ENCODE measurements at regions not wholly inside any gene's neighbourhood (a gene's known extent, or its start where the extent isn't known, plus 50 kb on each side); places are given as distances from the start of the nearest gene placed in this dataset.

DNA sequence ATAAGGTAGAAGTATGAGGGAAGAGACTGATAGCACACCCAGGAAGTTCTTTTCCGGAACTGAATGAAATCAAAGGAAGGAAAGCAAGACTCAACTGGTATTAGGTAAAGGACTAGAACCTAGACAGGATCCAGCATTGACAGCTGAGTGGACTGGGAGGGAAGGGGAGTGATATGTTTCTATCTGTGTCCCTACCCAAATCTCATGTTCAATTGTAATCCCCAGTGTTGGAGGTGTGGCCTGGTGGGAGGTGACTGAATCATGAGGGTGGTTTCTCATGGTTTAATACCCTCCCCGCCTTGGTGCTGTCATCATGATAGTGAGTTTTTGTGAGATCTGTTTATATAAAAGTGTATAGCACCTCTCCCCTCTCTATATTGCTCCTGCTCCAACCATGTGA lies 415.9 kb upstream of the KCNMB2 start:
- no peaks in the 10 kb centered on the region for H4K20me1 ChIP-seq (replicated peaks in 1 of 2; ENCODE audit: control insufficient read depth in 1 of 2, insufficient read depth in 2 of 2, low read length in 2 of 2)
- no peaks in the 10 kb centered on the region for H3K9me3 ChIP-seq (ENCODE audit: insufficient read depth in 2 of 2, low read depth in 1 of 2, low read length in 1 of 2)
- H2BK12ac ChIP-seq (ENCODE audit: low read depth, low read length), result no peak overlapping the region
- no peak overlapping the region for H4K8ac ChIP-seq (ENCODE audit: extremely low read depth, insufficient read depth, low read length)
- H2BK15ac ChIP-seq (ENCODE audit: low read length), result no peak overlapping the region
- H3K27me3 ChIP-seq (replicated peaks in 1 of 4; ENCODE audit: control insufficient read depth in 3 of 4, extremely low read depth in 1 of 4, insufficient read depth in 3 of 4, low read length in 3 of 4), result no peaks in the 10 kb centered on the region
- no peak overlapping the region for H2AFZ ChIP-seq (ENCODE audit: low read length)
- H3K14ac ChIP-seq (ENCODE audit: insufficient read length), result no peak overlapping the region
- POLR2A ChIA-PET (ENCODE audit: partially characterized antibody), result no interaction called here
- no peaks in the 10 kb centered on the region for H3K4me1 ChIP-seq (replicated peaks in 1 of 4; ENCODE audit: control insufficient read depth in 3 of 4, insufficient read depth in 4 of 4, low read length in 3 of 4)
- no peak overlapping the region for H3K56ac ChIP-seq (replicated peaks; ENCODE audit: insufficient read length, low read depth, low read length)
- H2AK5ac ChIP-seq (ENCODE audit: low read depth, low read length), result no peak overlapping the region
- no peak overlapping the region for H2BK20ac ChIP-seq (ENCODE audit: low read length)
- no peak for DNase-seq (ENCODE audit: low read depth in 1 of 2, low spot score in 2 of 2)
- no peak overlapping the region for H3K23ac ChIP-seq (ENCODE audit: insufficient read length)
- no peak overlapping the region for H3K27ac ChIP-seq (ENCODE audit: low read depth, low read length)
- H2BK120ac ChIP-seq (replicated peaks; ENCODE audit: low read depth, low read length), result no peak overlapping the region
- H3K4me3 ChIP-seq (ENCODE audit: extremely low read depth in 1 of 4, insufficient read depth in 2 of 4, low read depth in 3 of 4, low read length in 4 of 4), result no peak overlapping the region
- H3K23me2 ChIP-seq (ENCODE audit: low read depth, low read length), result no peaks in the 10 kb centered on the region
- H3K18ac ChIP-seq (ENCODE audit: extremely low read depth, low read length), result no peak overlapping the region
- H3K9ac ChIP-seq (replicated peaks in 1 of 4; ENCODE audit: extremely low read depth in 1 of 4, low read depth in 3 of 4, low read length in 3 of 4), result no peak overlapping the region
- no peaks in the 10 kb centered on the region for H3K36me3 ChIP-seq (ENCODE audit: control insufficient read depth in 2 of 4, insufficient read depth in 4 of 4, low read length in 3 of 4)
- H2BK5ac ChIP-seq (ENCODE audit: low read depth, low read length), result no peak overlapping the region
- H3K4ac ChIP-seq (replicated peaks; ENCODE audit: insufficient read length, low read depth, low read length), result no peak overlapping the region
- no peak for FAIRE-seq
- H3K4me2 ChIP-seq (ENCODE audit: insufficient read depth in 1 of 2, low read depth in 2 of 2, low read length in 2 of 2), result no peak overlapping the region
- no peak overlapping the region for H4K5ac ChIP-seq (ENCODE audit: insufficient read length, low read depth, low read length)
- CTCF ChIA-PET (ENCODE audit: partially characterized antibody), result no interaction called here
- WGBS, 2 experiments (ENCODE audit: extremely low coverage in 1 of 2, insufficient coverage in 1 of 2, insufficient read length in 1 of 2, insufficient replicate concordance in 2 of 2, low coverage in 1 of 2, low lambda C conversion rate in 2 of 2, missing lambda C conversion rate in 1 of 2), result 98% methylated on average over 2 of the region's 2 CpGs; no CpG with 5 or more reads in 1 of the 2 experiments
- no peaks in the 10 kb centered on the region for H3K79me2 ChIP-seq (ENCODE audit: control insufficient read depth in 1 of 2, insufficient read depth in 2 of 2, low read length in 2 of 2)
- H4K91ac ChIP-seq (replicated peaks; ENCODE audit: insufficient read length, low read length), result no peak overlapping the region
- no peaks in the 10 kb centered on the region for H3K79me1 ChIP-seq (ENCODE audit: low read depth, low read length)
- TF ChIP-seq ASH2L (IDR thresholded peaks at IDR 0.05; ENCODE audit: low read length) (no peak), BCL11A (IDR thresholded peaks at IDR 0.05; ENCODE audit: low read depth in 2 of 2, low read length in 2 of 2) (no peak), ZNF274 (IDR thresholded peaks at IDR 0.05; ENCODE audit: borderline replicate concordance, extremely low read depth, low read length) (no peak), GTF2F1 (IDR thresholded peaks at IDR 0.05; ENCODE audit: borderline replicate concordance, low read depth, low read length) (no peak), YY1 (IDR thresholded peaks at IDR 0.05; ENCODE audit: low read depth, low read length) (no peak), CTBP2 (IDR thresholded peaks at IDR 0.05; ENCODE audit: borderline replicate concordance, insufficient read depth, insufficient read length, low read length) (no peak), CHD2 (IDR thresholded peaks at IDR 0.05; ENCODE audit: low read length) (no peak), NANOG (IDR thresholded peaks at IDR 0.05; ENCODE audit: insufficient read depth, low read depth, low read length, poor library complexity, severe bottlenecking) (no peak), SP4 (IDR thresholded peaks at IDR 0.05; ENCODE audit: low read length) (no peak), CBX8 (IDR thresholded peaks at IDR 0.05; ENCODE audit: borderline replicate concordance, low read depth, low read length) (no peak)
- TF ChIP-seq, protein P1, sequence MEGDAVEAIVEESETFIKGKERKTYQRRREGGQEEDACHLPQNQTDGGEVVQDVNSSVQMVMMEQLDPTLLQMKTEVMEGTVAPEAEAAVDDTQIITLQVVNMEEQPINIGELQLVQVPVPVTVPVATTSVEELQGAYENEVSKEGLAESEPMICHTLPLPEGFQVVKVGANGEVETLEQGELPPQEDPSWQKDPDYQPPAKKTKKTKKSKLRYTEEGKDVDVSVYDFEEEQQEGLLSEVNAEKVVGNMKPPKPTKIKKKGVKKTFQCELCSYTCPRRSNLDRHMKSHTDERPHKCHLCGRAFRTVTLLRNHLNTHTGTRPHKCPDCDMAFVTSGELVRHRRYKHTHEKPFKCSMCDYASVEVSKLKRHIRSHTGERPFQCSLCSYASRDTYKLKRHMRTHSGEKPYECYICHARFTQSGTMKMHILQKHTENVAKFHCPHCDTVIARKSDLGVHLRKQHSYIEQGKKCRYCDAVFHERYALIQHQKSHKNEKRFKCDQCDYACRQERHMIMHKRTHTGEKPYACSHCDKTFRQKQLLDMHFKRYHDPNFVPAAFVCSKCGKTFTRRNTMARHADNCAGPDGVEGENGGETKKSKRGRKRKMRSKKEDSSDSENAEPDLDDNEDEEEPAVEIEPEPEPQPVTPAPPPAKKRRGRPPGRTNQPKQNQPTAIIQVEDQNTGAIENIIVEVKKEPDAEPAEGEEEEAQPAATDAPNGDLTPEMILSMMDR (IDR thresholded peaks at IDR 0.05; ENCODE audit: control extremely low read depth in 1 of 3, insufficient read depth in 1 of 3, low read depth in 1 of 3, low read length in 3 of 3), result no peak
- TF ChIP-seq, protein P2, sequence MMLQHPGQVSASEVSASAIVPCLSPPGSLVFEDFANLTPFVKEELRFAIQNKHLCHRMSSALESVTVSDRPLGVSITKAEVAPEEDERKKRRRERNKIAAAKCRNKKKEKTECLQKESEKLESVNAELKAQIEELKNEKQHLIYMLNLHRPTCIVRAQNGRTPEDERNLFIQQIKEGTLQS (IDR thresholded peaks at IDR 0.05; ENCODE audit: insufficient read depth, low read depth, low read length), result no peak
